ENCODE measurements at regions not wholly inside any gene's neighbourhood (a gene's known extent, or its start where the extent isn't known, plus 50 kb on each side); places are given as distances from the start of the nearest gene placed in this dataset.

- H3K27ac ChIP-seq (ENCODE audit: low read depth, low read length, poor library complexity, severe bottlenecking), result no peak overlapping the region
- no peaks in the 10 kb centered on the region for H3F3A ChIP-seq (ENCODE audit: insufficient read depth, low read length)
- no peaks in the 10 kb centered on the region for H3K79me2 ChIP-seq (ENCODE audit: insufficient read depth, low read length)
- H3K4me2 ChIP-seq (ENCODE audit: low read length), result no peak overlapping the region
- TF ChIP-seq EZH2 (IDR thresholded peaks at IDR 0.05; ENCODE audit: borderline replicate concordance, low read length), result no peak
- no peaks in the 10 kb centered on the region for H3K4me1 ChIP-seq (ENCODE audit: insufficient read depth, low read length, severe bottlenecking)
- no peak overlapping the region for H3K4me3 ChIP-seq (ENCODE audit: low read depth, low read length, poor library complexity, severe bottlenecking)
- H3K9me3 ChIP-seq (ENCODE audit: low read length), result no peaks in the 10 kb centered on the region
- no peaks in the 10 kb centered on the region for H3K9me2 ChIP-seq (ENCODE audit: low read depth, low read length)
- no peaks in the 10 kb centered on the region for H4K20me1 ChIP-seq (ENCODE audit: insufficient read depth, low read length)
- no peaks in the 10 kb centered on the region for H3K27me3 ChIP-seq (ENCODE audit: insufficient read depth, low read length)
- H3K36me3 ChIP-seq (ENCODE audit: insufficient read depth, low read length), result no peaks in the 10 kb centered on the region
- no peak overlapping the region for H2AFZ ChIP-seq (ENCODE audit: low read length)
- H3K9ac ChIP-seq (ENCODE audit: low read length), result no peak overlapping the region
These were observed 185.1 kb upstream of the DDHD1 start for GRCh38 chr14:53338192-53338591.

- H3K79me2 ChIP-seq (ENCODE audit: insufficient read depth, low read length), result no peaks in the 10 kb centered on the region
- H3K4me1 ChIP-seq (ENCODE audit: insufficient read depth, low read length, severe bottlenecking), result no peaks in the 10 kb centered on the region
- H3K4me2 ChIP-seq (ENCODE audit: low read length), result no peak overlapping the region
- H3K27me3 ChIP-seq (ENCODE audit: insufficient read depth, low read length), result no peaks in the 10 kb centered on the region
- no peak overlapping the region for H3K9ac ChIP-seq (ENCODE audit: low read length)
- no peaks in the 10 kb centered on the region for H4K20me1 ChIP-seq (ENCODE audit: insufficient read depth, low read length)
- no peak for TF ChIP-seq CTCF (IDR thresholded peaks at IDR 0.05; ENCODE audit: low read length)
- no peak for TF ChIP-seq EZH2 (IDR thresholded peaks at IDR 0.05; ENCODE audit: borderline replicate concordance, low read length)
- H3K9me2 ChIP-seq (ENCODE audit: low read depth, low read length), result no peaks in the 10 kb centered on the region
- no peak overlapping the region for H3K4me3 ChIP-seq (ENCODE audit: low read depth, low read length, poor library complexity, severe bottlenecking)
- H3F3A ChIP-seq (ENCODE audit: insufficient read depth, low read length), result no peaks in the 10 kb centered on the region
- H3K27ac ChIP-seq (ENCODE audit: low read depth, low read length, poor library complexity, severe bottlenecking), result no peak overlapping the region
- no peak overlapping the region for H2AFZ ChIP-seq (ENCODE audit: low read length)
- no peaks in the 10 kb centered on the region for H3K36me3 ChIP-seq (ENCODE audit: insufficient read depth, low read length)
- H3K9me3 ChIP-seq (ENCODE audit: low read length), result no peaks in the 10 kb centered on the region
These were observed 183.6 kb upstream of the DDHD1 start for GRCh38 chr14:53336729-53337128.

- H3K9me2 ChIP-seq (ENCODE audit: low read depth, low read length), result no peaks in the 10 kb centered on the region
- H2AFZ ChIP-seq (ENCODE audit: low read length), result no peak overlapping the region
- no peaks in the 10 kb centered on the region for H3K9me3 ChIP-seq (ENCODE audit: low read length)
- H3K4me1 ChIP-seq (ENCODE audit: insufficient read depth, low read length, severe bottlenecking), result no peaks in the 10 kb centered on the region
- no peak overlapping the region for H3K9ac ChIP-seq (ENCODE audit: low read length)
- H3K4me3 ChIP-seq (ENCODE audit: low read depth, low read length, poor library complexity, severe bottlenecking), result no peak overlapping the region
- H4K20me1 ChIP-seq (ENCODE audit: insufficient read depth, low read length), result no peaks in the 10 kb centered on the region
- no peaks in the 10 kb centered on the region for H3K27me3 ChIP-seq (ENCODE audit: insufficient read depth, low read length)
- no peaks in the 10 kb centered on the region for H3K36me3 ChIP-seq (ENCODE audit: insufficient read depth, low read length)
- no peak overlapping the region for H3K4me2 ChIP-seq (ENCODE audit: low read length)
- H3F3A ChIP-seq (ENCODE audit: insufficient read depth, low read length), result no peaks in the 10 kb centered on the region
- no peak for TF ChIP-seq EZH2 (IDR thresholded peaks at IDR 0.05; ENCODE audit: borderline replicate concordance, low read length)
- TF ChIP-seq CTCF (IDR thresholded peaks at IDR 0.05; ENCODE audit: low read length), result no peak
- no peak overlapping the region for H3K27ac ChIP-seq (ENCODE audit: low read depth, low read length, poor library complexity, severe bottlenecking)
- no peaks in the 10 kb centered on the region for H3K79me2 ChIP-seq (ENCODE audit: insufficient read depth, low read length)
These were observed 180.7 kb upstream of the DDHD1 start for GRCh38 chr14:53333809-53334208.

GRCh38 chr14:53331921-53332320 lies 178.8 kb upstream of the DDHD1 start:
- Histone ChIP-seq H3K27me3 (ENCODE audit: insufficient read depth, low read length) (no peaks in the 10 kb centered on the region), H3K4me1 (ENCODE audit: insufficient read depth, low read length, severe bottlenecking) (no peaks in the 10 kb centered on the region), H3K27ac (ENCODE audit: low read depth, low read length, poor library complexity, severe bottlenecking) (no peak overlapping the region), H3K36me3 (ENCODE audit: insufficient read depth, low read length) (no peaks in the 10 kb centered on the region), H4K20me1 (ENCODE audit: insufficient read depth, low read length) (no peaks in the 10 kb centered on the region), H3K9me2 (ENCODE audit: low read depth, low read length) (no peaks in the 10 kb centered on the region), H3K9me3 (ENCODE audit: low read length) (no peaks in the 10 kb centered on the region), H3K4me3 (ENCODE audit: low read depth, low read length, poor library complexity, severe bottlenecking) (no peak overlapping the region), H2AFZ (ENCODE audit: low read length) (no peak overlapping the region), H3K4me2 (ENCODE audit: low read length) (no peak overlapping the region), H3K79me2 (ENCODE audit: insufficient read depth, low read length) (no peaks in the 10 kb centered on the region), H3K9ac (ENCODE audit: low read length) (no peak overlapping the region), H3F3A (ENCODE audit: insufficient read depth, low read length) (no peaks in the 10 kb centered on the region)
- TF ChIP-seq CTCF (IDR thresholded peaks at IDR 0.05; ENCODE audit: low read length), result no peak
- no peak for TF ChIP-seq EZH2 (IDR thresholded peaks at IDR 0.05; ENCODE audit: borderline replicate concordance, low read length)
